Peyer's patch (tissue), 4 donors: ENCODE measurements at regions not wholly inside any gene's neighbourhood (a gene's known extent, or its start where the extent isn't known, plus 50 kb on each side); places are given as distances from the start of the nearest gene placed in this dataset.

Experiments used
- DNase-seq, 3 donors: peaks; one replicate each; pipeline ENCODE4 v3.0.0-alpha.2; 2017 to 2019
- H3K27ac ChIP-seq, 4 donors: fragments of 200-600 bp; sonication (generic); one replicate each; pipeline ENCODE4 v1.5.1; 2016 to 2019
- H3K27me3 ChIP-seq, 2 donors: fragments of 200-600 bp; sonication (generic); one replicate each; pipeline ENCODE4 v1.5.1; 2019
- H3K36me3 ChIP-seq, 3 donors: fragments of 200-600 bp; sonication (generic); one replicate each; pipeline ENCODE4 v1.5.1; 2016 to 2019
- H3K4me1 ChIP-seq, 4 donors: fragments of 200-600 bp; sonication (generic); one replicate each; pipeline ENCODE4 v1.5.1; 2016 to 2019
- H3K4me3 ChIP-seq, 4 donors: fragments of 200-600 bp; sonication (generic); 1 replicate in 3 of 4; 2 replicates in 1 of 4; pipeline ENCODE4 v1.5.1; 2016 to 2019; ENCODE audit warnings: mild to moderate bottlenecking in 1 of 4
- H3K9me3 ChIP-seq, 4 donors: fragments of 200-600 bp; sonication (generic); one replicate each; pipeline ENCODE4 v1.5.1; 2016 to 2019; ENCODE audit warnings: mild to moderate bottlenecking in 1 of 4
- CTCF ChIP-seq, 6 experiments: fragments of 450-650 bp in 4 of 6; fragments of 200-600 bp in 2 of 6; sonication (generic) in 1 of 6; IDR thresholded peaks; one replicate each; pipeline ENCODE4 v1.5.1; 2017 to 2019; ENCODE audit warnings: antibody characterized with exemption in 6 of 6, mild to moderate bottlenecking in 3 of 6, moderate library complexity in 1 of 6
- POLR2A ChIP-seq, 2 donors: fragments of 450-650 bp; IDR thresholded peaks; one replicate each; pipeline ENCODE4 v1.5.1; 2017; ENCODE audit warnings: antibody characterized with exemption in 2 of 2, mild to moderate bottlenecking in 2 of 2, moderate library complexity in 2 of 2

- no peaks in the 10 kb centered on the region for H3K4me1 ChIP-seq
- H3K36me3 ChIP-seq, result no peaks in the 10 kb centered on the region
- H3K4me3 ChIP-seq, result no peak overlapping the region
- DNase-seq, result no peak
- no peaks in the 10 kb centered on the region for H3K9me3 ChIP-seq
- H3K27me3 ChIP-seq, result no peaks in the 10 kb centered on the region
- TF ChIP-seq CTCF (IDR thresholded peaks at IDR 0.05), result no peak
- TF ChIP-seq POLR2A (IDR thresholded peaks at IDR 0.05), result no peak
- H3K27ac ChIP-seq, result no peak overlapping the region
Measured at GRCh38 chr13:47277774-47278173, 380.9 kb upstream of the HTR2A start.

GRCh38 chr13:47268270-47268669, 371.4 kb upstream of the HTR2A start:
- no peak for DNase-seq
- H3K4me1 ChIP-seq, result no peaks in the 10 kb centered on the region
- no peak for TF ChIP-seq CTCF (IDR thresholded peaks at IDR 0.05)
- no peak for TF ChIP-seq POLR2A (IDR thresholded peaks at IDR 0.05)
- no peak overlapping the region for H3K27ac ChIP-seq
- H3K4me3 ChIP-seq, result no peak overlapping the region
- no peaks in the 10 kb centered on the region for H3K36me3 ChIP-seq
- H3K27me3 ChIP-seq, result no peaks in the 10 kb centered on the region
- H3K9me3 ChIP-seq, result peaks cover 0 to 4% (median 0%) of the 10 kb centered on the region in 4 donors

GRCh38 chr13:47258384-47258783, 361.5 kb upstream of the HTR2A start:
- no peak overlapping the region for H3K27ac ChIP-seq
- H3K36me3 ChIP-seq, result no peaks in the 10 kb centered on the region
- H3K4me1 ChIP-seq, result no peaks in the 10 kb centered on the region
- TF ChIP-seq CTCF (IDR thresholded peaks at IDR 0.05) (no peak), POLR2A (IDR thresholded peaks at IDR 0.05) (no peak)
- no peaks in the 10 kb centered on the region for H3K27me3 ChIP-seq
- DNase-seq, result no peak
- peaks cover 0 to 3% (median 0%) of the 10 kb centered on the region in 4 donors for H3K9me3 ChIP-seq
- no peak overlapping the region for H3K4me3 ChIP-seq

- Histone ChIP-seq H3K4me3 (no peak overlapping the region), H3K4me1 (no peaks in the 10 kb centered on the region), H3K27ac (no peak overlapping the region), H3K9me3 (no peaks in the 10 kb centered on the region), H3K27me3 (no peaks in the 10 kb centered on the region), H3K36me3 (no peaks in the 10 kb centered on the region)
- no peak for DNase-seq
- TF ChIP-seq CTCF (IDR thresholded peaks at IDR 0.05), result no peak
- TF ChIP-seq POLR2A (IDR thresholded peaks at IDR 0.05), result no peak
Measured at GRCh38 chr13:47256618-47257017, 359.8 kb upstream of the HTR2A start.

- Histone ChIP-seq H3K4me1 (no peaks in the 10 kb centered on the region), H3K4me3 (no peak overlapping the region), H3K27me3 (no peaks in the 10 kb centered on the region), H3K9me3 (no peaks in the 10 kb centered on the region), H3K27ac (no peak overlapping the region), H3K36me3 (no peaks in the 10 kb centered on the region)
- no peak for DNase-seq
- no peak for TF ChIP-seq POLR2A (IDR thresholded peaks at IDR 0.05)
- no peak for TF ChIP-seq CTCF (IDR thresholded peaks at IDR 0.05)
Measured at GRCh38 chr13:47252627-47253026, 355.8 kb upstream of the HTR2A start.

- TF ChIP-seq CTCF (IDR thresholded peaks at IDR 0.05) (no peak), POLR2A (IDR thresholded peaks at IDR 0.05) (no peak)
- H3K36me3 ChIP-seq, result no peaks in the 10 kb centered on the region
- H3K4me3 ChIP-seq, result no peak overlapping the region
- H3K4me1 ChIP-seq, result no peaks in the 10 kb centered on the region
- H3K27ac ChIP-seq, result no peak overlapping the region
- DNase-seq, result no peak
- no peaks in the 10 kb centered on the region for H3K27me3 ChIP-seq
- H3K9me3 ChIP-seq, result no peaks in the 10 kb centered on the region
Measured at GRCh38 chr13:47251771-47252170, 354.9 kb upstream of the HTR2A start.
